Liver (tissue), 8 donors: ENCODE measurements at regions not wholly inside any gene's neighbourhood (a gene's known extent, or its start where the extent isn't known, plus 50 kb on each side); places are given as distances from the start of the nearest gene placed in this dataset.

Experiments used
- DNase-seq: peaks from one replicate; pipeline ENCODE4 v3.0.0-alpha.2; 2017; ENCODE audit warnings: low spot score
- H3K27ac ChIP-seq, 2 donors: one replicate each; pipeline ENCODE4 v1.7.0; 2013; ENCODE audit warnings: inconsistent platforms in 2 of 2, low read length in 2 of 2, control low read depth in 1 of 2, low read depth in 1 of 2, mild to moderate bottlenecking in 1 of 2
- H3K27me3 ChIP-seq, 4 donors: one replicate each; pipeline versions ENCODE4 v1.6.1 to v1.7.0; 2013; ENCODE audit warnings: low read length in 3 of 4, inconsistent platforms in 1 of 4, mild to moderate bottlenecking in 1 of 4, moderate library complexity in 1 of 4; ENCODE audit not compliant: control insufficient read depth in 4 of 4, insufficient read depth in 4 of 4
- H3K36me3 ChIP-seq, 4 donors: one replicate each; pipeline versions ENCODE4 v1.6.1 to v1.7.0; 2013; ENCODE audit warnings: low read length in 3 of 4, mild to moderate bottlenecking in 3 of 4, low read depth in 1 of 4, moderate library complexity in 1 of 4; ENCODE audit not compliant: control insufficient read depth in 4 of 4, insufficient read depth in 3 of 4
- H3K4me1 ChIP-seq, 4 donors: one replicate each; pipeline versions ENCODE4 v1.6.1 to v1.7.0; 2013; ENCODE audit warnings: low read length in 3 of 4, mild to moderate bottlenecking in 3 of 4, moderate library complexity in 1 of 4; ENCODE audit not compliant: control insufficient read depth in 4 of 4, insufficient read depth in 4 of 4
- H3K4me3 ChIP-seq, 3 donors: one replicate each; pipeline versions ENCODE4 v1.6.1 to v1.7.0; 2013; ENCODE audit warnings: low read length in 3 of 3, control low read depth in 1 of 3, low read depth in 1 of 3, mild to moderate bottlenecking in 1 of 3
- H3K9ac ChIP-seq, 2 donors: one replicate each; pipeline ENCODE4 v1.7.0; 2013; ENCODE audit warnings: low read length in 2 of 2, mild to moderate bottlenecking in 2 of 2, moderate library complexity in 2 of 2, control low read depth in 1 of 2, low read depth in 1 of 2
- H3K9me3 ChIP-seq, 4 donors: one replicate each; pipeline versions ENCODE4 v1.6.1 to v1.7.0; 2013; ENCODE audit warnings: low read length in 3 of 4; ENCODE audit not compliant: control insufficient read depth in 4 of 4
- EGR1 ChIP-seq, 2 donors: IDR thresholded peaks; 2 replicates each; pipeline ENCODE4 v1.6.1; 2016 to 2018; ENCODE audit warnings: antibody characterized with exemption in 2 of 2, low read depth in 2 of 2
- FOXA1 ChIP-seq: IDR thresholded peaks from 2 replicates; pipeline ENCODE4 v1.6.1; 2016; ENCODE audit warnings: antibody characterized with exemption
- FOXA2 ChIP-seq: IDR thresholded peaks from 2 replicates; pipeline ENCODE4 v1.6.1; 2016; ENCODE audit warnings: antibody characterized with exemption
- GABPA ChIP-seq, 2 donors: IDR thresholded peaks in 1 of 2; conservative IDR thresholded peaks in 1 of 2; 2 replicates each; pipeline ENCODE4 v1.6.1; 2016; ENCODE audit warnings: antibody characterized with exemption in 2 of 2, mild to moderate bottlenecking in 1 of 2, moderate library complexity in 1 of 2
- HNF4A ChIP-seq, 2 donors: conservative IDR thresholded peaks; 2 replicates each; pipeline ENCODE4 v1.6.1; 2016; ENCODE audit warnings: antibody characterized with exemption in 2 of 2, mild to moderate bottlenecking in 2 of 2
- HNF4G ChIP-seq: IDR thresholded peaks from 2 replicates; pipeline ENCODE4 v1.6.1; 2016; ENCODE audit warnings: antibody characterized with exemption
- JUND ChIP-seq, 2 donors: IDR thresholded peaks; 2 replicates each; pipeline ENCODE4 v1.6.1; 2016; ENCODE audit warnings: antibody characterized with exemption in 2 of 2
- NR2F2 ChIP-seq: IDR thresholded peaks from 2 replicates; pipeline ENCODE4 v1.6.1; 2016; ENCODE audit warnings: antibody characterized with exemption
- RAD21 ChIP-seq, 2 donors: IDR thresholded peaks; 2 replicates each; pipeline ENCODE4 v1.6.1; 2016; ENCODE audit warnings: antibody characterized with exemption in 2 of 2, mild to moderate bottlenecking in 2 of 2
- RXRA ChIP-seq, 2 donors: IDR thresholded peaks; 2 replicates each; pipeline ENCODE4 v1.6.1; 2017 to 2018; ENCODE audit warnings: antibody characterized with exemption in 2 of 2, mild to moderate bottlenecking in 1 of 2
- SP1 ChIP-seq: IDR thresholded peaks from 2 replicates; pipeline ENCODE4 v1.6.1; 2018; ENCODE audit warnings: antibody characterized with exemption, mild to moderate bottlenecking
- TAF1 ChIP-seq: conservative IDR thresholded peaks from 2 replicates; pipeline ENCODE4 v1.6.1; 2016; ENCODE audit warnings: antibody characterized with exemption, mild to moderate bottlenecking
- YY1 ChIP-seq: IDR thresholded peaks from 2 replicates; pipeline ENCODE4 v1.6.1; 2016; ENCODE audit warnings: antibody characterized with exemption, mild to moderate bottlenecking
- WGBS: extraction: QIAGEN DNeasy Blood & Tissue Kit; methylation state at CpG from one replicate; pipeline ENCODE4 v1.1.7; 2013; 5-methylcytosine and 5-hydroxymethylcytosine counted together
- TF ChIP-seq, protein P1 (sequence below): IDR thresholded peaks from 2 replicates; pipeline ENCODE4 v1.6.1; 2016; ENCODE audit warnings: antibody characterized with exemption
- TF ChIP-seq, protein P2 (sequence below): IDR thresholded peaks from 2 replicates; pipeline ENCODE4 v1.6.1; 2016; ENCODE audit warnings: antibody characterized with exemption, mild to moderate bottlenecking
- TF ChIP-seq, protein P3 (sequence below): fragments of 150-350 bp; IDR thresholded peaks from 2 replicates; pipeline ENCODE4 v1.5.1; 2017; ENCODE audit warnings: improper control_type of control experiment, low read depth, low read length; ENCODE audit not compliant: missing input control
- TF ChIP-seq, protein P4 (sequence below): IDR thresholded peaks from 2 replicates; pipeline ENCODE4 v1.6.1; 2016; ENCODE audit warnings: antibody characterized with exemption
- TF ChIP-seq, protein P5 (sequence below): IDR thresholded peaks from 2 replicates; pipeline ENCODE4 v1.6.1; 2016; ENCODE audit warnings: antibody characterized with exemption
- donor health status: healthy.
- donor health status: healthy.
- donor health status: healthy.
- donor health status: healthy.
- donor health status: healthy.

DNA sequence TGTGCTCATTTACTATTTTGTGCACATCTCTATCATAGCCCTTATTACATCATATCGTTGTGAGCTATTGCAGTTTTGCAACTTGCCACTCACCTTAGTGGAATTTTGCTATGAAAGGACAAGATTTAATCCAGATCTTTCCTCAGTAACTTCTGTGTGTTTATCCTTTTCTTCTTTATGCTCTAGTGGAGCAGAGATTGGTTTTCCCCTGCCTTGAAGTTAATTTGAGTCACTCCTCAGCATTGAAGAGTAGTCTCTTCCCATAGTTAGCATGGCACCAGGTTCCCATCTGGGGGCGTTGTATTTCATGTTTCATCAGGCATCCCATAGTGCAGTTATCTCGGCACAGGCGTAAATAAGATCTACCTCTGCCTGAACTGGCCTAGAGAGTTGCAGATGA lies 510.4 kb downstream of the PSAT1 start:
- TF ChIP-seq, protein P1, sequence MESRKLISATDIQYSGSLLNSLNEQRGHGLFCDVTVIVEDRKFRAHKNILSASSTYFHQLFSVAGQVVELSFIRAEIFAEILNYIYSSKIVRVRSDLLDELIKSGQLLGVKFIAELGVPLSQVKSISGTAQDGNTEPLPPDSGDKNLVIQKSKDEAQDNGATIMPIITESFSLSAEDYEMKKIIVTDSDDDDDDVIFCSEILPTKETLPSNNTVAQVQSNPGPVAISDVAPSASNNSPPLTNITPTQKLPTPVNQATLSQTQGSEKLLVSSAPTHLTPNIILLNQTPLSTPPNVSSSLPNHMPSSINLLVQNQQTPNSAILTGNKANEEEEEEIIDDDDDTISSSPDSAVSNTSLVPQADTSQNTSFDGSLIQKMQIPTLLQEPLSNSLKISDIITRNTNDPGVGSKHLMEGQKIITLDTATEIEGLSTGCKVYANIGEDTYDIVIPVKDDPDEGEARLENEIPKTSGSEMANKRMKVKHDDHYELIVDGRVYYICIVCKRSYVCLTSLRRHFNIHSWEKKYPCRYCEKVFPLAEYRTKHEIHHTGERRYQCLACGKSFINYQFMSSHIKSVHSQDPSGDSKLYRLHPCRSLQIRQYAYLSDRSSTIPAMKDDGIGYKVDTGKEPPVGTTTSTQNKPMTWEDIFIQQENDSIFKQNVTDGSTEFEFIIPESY, result no peak
- DNase-seq, result no peak
- Histone ChIP-seq H3K27ac (no peak overlapping the region), H3K36me3 (no peaks in the 10 kb centered on the region), H3K9me3 (no peaks in the 10 kb centered on the region), H3K4me1 (no peaks in the 10 kb centered on the region), H3K9ac (no peak overlapping the region), H3K27me3 (no peaks in the 10 kb centered on the region), H3K4me3 (no peak overlapping the region)
- WGBS, result 80% methylated on average over 4 of the region's 4 CpGs

DNA sequence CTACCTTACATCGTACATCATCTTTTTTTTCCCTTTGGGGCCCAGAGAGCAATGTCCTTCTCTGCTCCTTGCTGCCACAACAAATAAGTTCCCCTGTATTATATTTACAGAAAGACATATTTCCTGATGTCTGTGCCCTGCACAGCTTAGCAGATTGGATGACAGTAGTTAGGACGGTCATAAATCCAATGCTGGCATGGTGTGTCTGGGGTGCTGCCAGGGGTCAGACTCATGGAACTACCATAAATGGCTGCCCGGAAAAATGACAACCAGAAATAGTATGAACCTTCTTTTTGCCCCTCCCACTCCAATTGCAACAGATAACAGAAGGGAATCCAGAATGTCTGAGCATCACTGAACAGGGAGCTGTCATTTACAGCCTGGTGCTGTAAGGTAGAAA lies 511.1 kb downstream of the PSAT1 start:
- Histone ChIP-seq H3K27ac (no peak overlapping the region), H3K4me3 (no peak overlapping the region), H3K4me1 (no peaks in the 10 kb centered on the region), H3K36me3 (no peaks in the 10 kb centered on the region), H3K27me3 (no peaks in the 10 kb centered on the region), H3K9ac (no peak overlapping the region), H3K9me3 (no peaks in the 10 kb centered on the region)
- TF ChIP-seq, protein P1, result no peak
- TF ChIP-seq HNF4A (conservative IDR thresholded peaks at IDR 0.05) (no peak), EGR1 (IDR thresholded peaks at IDR 0.05; ENCODE audit: low read depth in 2 of 2) (no peak), JUND (IDR thresholded peaks at IDR 0.05) (no peak), FOXA2 (no peak), TAF1 (no peak), NR2F2 (no peak), SP1 (no peak), GABPA (IDR thresholded peaks at IDR 0.05 in 1 of 2, conservative IDR thresholded peaks at IDR 0.05 in 1 of 2) (no peak), HNF4G (no peak), FOXA1 (no peak), RXRA (IDR thresholded peaks at IDR 0.05) (no peak), YY1 (no peak), RAD21 (IDR thresholded peaks at IDR 0.05) (no peak)
- TF ChIP-seq, protein P2, sequence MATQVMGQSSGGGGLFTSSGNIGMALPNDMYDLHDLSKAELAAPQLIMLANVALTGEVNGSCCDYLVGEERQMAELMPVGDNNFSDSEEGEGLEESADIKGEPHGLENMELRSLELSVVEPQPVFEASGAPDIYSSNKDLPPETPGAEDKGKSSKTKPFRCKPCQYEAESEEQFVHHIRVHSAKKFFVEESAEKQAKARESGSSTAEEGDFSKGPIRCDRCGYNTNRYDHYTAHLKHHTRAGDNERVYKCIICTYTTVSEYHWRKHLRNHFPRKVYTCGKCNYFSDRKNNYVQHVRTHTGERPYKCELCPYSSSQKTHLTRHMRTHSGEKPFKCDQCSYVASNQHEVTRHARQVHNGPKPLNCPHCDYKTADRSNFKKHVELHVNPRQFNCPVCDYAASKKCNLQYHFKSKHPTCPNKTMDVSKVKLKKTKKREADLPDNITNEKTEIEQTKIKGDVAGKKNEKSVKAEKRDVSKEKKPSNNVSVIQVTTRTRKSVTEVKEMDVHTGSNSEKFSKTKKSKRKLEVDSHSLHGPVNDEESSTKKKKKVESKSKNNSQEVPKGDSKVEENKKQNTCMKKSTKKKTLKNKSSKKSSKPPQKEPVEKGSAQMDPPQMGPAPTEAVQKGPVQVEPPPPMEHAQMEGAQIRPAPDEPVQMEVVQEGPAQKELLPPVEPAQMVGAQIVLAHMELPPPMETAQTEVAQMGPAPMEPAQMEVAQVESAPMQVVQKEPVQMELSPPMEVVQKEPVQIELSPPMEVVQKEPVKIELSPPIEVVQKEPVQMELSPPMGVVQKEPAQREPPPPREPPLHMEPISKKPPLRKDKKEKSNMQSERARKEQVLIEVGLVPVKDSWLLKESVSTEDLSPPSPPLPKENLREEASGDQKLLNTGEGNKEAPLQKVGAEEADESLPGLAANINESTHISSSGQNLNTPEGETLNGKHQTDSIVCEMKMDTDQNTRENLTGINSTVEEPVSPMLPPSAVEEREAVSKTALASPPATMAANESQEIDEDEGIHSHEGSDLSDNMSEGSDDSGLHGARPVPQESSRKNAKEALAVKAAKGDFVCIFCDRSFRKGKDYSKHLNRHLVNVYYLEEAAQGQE, result no peak
- TF ChIP-seq, protein P3, sequence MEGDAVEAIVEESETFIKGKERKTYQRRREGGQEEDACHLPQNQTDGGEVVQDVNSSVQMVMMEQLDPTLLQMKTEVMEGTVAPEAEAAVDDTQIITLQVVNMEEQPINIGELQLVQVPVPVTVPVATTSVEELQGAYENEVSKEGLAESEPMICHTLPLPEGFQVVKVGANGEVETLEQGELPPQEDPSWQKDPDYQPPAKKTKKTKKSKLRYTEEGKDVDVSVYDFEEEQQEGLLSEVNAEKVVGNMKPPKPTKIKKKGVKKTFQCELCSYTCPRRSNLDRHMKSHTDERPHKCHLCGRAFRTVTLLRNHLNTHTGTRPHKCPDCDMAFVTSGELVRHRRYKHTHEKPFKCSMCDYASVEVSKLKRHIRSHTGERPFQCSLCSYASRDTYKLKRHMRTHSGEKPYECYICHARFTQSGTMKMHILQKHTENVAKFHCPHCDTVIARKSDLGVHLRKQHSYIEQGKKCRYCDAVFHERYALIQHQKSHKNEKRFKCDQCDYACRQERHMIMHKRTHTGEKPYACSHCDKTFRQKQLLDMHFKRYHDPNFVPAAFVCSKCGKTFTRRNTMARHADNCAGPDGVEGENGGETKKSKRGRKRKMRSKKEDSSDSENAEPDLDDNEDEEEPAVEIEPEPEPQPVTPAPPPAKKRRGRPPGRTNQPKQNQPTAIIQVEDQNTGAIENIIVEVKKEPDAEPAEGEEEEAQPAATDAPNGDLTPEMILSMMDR, result no peak
- TF ChIP-seq, protein P4, sequence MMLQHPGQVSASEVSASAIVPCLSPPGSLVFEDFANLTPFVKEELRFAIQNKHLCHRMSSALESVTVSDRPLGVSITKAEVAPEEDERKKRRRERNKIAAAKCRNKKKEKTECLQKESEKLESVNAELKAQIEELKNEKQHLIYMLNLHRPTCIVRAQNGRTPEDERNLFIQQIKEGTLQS, result no peak
- TF ChIP-seq, protein P5, sequence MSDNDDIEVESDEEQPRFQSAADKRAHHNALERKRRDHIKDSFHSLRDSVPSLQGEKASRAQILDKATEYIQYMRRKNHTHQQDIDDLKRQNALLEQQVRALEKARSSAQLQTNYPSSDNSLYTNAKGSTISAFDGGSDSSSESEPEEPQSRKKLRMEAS, result no peak
- no peak for DNase-seq
- 83% methylated on average over 3 of the region's 3 CpGs for WGBS
